Choroid plexus epithelial cell (primary cell): ENCODE measurements at regions not wholly inside any gene's neighbourhood (a gene's known extent, or its start where the extent isn't known, plus 50 kb on each side); places are given as distances from the start of the nearest gene placed in this dataset.

Experiments used
- DNase-seq: peaks from one replicate; pipeline ENCODE4 v3.0.0-alpha.2; 2010; ENCODE audit warnings: low read depth
- H3K4me3 ChIP-seq: 2 replicates; pipeline ENCODE4 v1.5.1; 2011; ENCODE audit warnings: low read depth, mild to moderate bottlenecking, control low read depth, low read length, moderate library complexity
- CTCF ChIP-seq: conservative IDR thresholded peaks from 2 replicates; pipeline ENCODE4 v1.5.1; 2011; ENCODE audit warnings: low read depth, mild to moderate bottlenecking, control low read depth, inconsistent platforms, low read length, moderate library complexity

- DNase-seq: no peak
- no peak overlapping the region for H3K4me3 ChIP-seq
- TF ChIP-seq CTCF: no peak
Observed at GRCh38 chr2:39947294-39948015, 168.4 kb upstream of the THUMPD2 start.

GRCh38 chr2:39942950-39943349, 163.9 kb upstream of the THUMPD2 start:
- no peak for TF ChIP-seq CTCF
- peak; percentile 7 for DNase-seq
- no peak overlapping the region for H3K4me3 ChIP-seq

- peak; percentile 27 for DNase-seq
- no peak overlapping the region for H3K4me3 ChIP-seq
- TF ChIP-seq CTCF: no peak
Observed at GRCh38 chr2:39938035-39938835, 159.2 kb upstream of the THUMPD2 start.

GRCh38 chr2:39937621-39938020, 158.6 kb upstream of the THUMPD2 start:
- no peak overlapping the region for H3K4me3 ChIP-seq
- DNase-seq: no peak
- TF ChIP-seq CTCF: no peak

- DNase-seq: no peak
- no peak overlapping the region for H3K4me3 ChIP-seq
- TF ChIP-seq CTCF: no peak
Observed at GRCh38 chr2:39934851-39935250, 155.8 kb upstream of the THUMPD2 start.

GRCh38 chr2:39933196-39933595, 154.1 kb upstream of the THUMPD2 start:
- no peak for DNase-seq
- TF ChIP-seq CTCF: no peak
- no peak overlapping the region for H3K4me3 ChIP-seq
